SHP77 (cell line): ENCODE measurements at regions not wholly inside any gene's neighbourhood (a gene's known extent, or its start where the extent isn't known, plus 50 kb on each side); places are given as distances from the start of the nearest gene placed in this dataset.
"Not testable (repeated sequence)": the region's sequence is repeated elsewhere in the genome, so short reads cannot be mapped to it uniquely, and the experiment has no call there.

Experiments
- DNase-seq, 2 experiments: peaks; one replicate each; lab custom pipeline; 2025; lab: John Stamatoyannopoulos, UW

- DNase-seq: no peak
Measured at GRCh38 chr10:105785721-105786120, 1144.6 kb downstream of the SORCS3 start.

DNA sequence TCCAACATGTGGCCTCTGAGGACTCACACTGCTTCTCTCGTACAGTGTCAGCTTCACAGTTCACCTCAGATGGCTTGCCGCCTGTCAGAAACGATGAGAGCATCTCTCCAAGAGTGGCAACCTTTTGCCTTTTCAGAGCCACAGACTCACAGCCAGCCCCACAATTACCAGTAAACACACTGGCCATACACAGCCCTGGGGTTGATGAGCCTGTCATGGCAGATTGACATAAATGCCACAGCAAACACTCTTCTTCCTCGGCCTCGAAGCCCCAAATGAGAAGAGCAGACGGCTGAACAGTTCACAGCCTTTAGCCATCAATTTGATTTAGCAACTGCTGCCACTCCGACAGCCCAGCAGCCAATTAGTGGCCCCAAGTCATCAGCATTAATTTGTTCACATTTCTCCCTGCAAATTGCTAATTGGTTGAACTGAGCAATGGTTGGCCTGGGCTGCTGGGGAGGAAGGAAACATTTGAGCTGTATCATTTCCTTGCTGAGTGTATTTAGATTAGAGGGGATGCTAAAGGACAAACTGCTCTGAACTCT is 1142.9 kb downstream of the SORCS3 start:
- DNase-seq: no peak

DNA sequence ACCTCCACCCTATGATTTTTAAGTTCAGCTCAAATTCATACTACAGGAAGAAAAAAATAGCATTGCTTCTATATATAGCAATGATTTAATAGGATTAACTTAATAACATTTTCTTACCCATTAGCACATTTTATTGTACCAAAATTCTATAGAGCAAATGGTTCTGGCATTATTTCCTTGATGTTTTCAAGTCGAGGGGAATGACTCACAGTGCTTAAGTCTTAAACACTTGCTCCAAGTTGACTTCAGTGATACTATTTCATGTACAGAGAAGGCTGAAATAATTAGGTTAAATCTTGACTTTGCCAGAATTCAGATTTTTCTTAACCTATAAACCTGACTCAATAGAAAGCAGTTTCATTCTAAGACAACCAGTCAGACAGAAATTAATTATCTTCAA is 1133.8 kb downstream of the SORCS3 start:
- no peak for DNase-seq

- no peak for DNase-seq
Measured at GRCh38 chr10:105774351-105774750, 1133.3 kb downstream of the SORCS3 start.

DNA sequence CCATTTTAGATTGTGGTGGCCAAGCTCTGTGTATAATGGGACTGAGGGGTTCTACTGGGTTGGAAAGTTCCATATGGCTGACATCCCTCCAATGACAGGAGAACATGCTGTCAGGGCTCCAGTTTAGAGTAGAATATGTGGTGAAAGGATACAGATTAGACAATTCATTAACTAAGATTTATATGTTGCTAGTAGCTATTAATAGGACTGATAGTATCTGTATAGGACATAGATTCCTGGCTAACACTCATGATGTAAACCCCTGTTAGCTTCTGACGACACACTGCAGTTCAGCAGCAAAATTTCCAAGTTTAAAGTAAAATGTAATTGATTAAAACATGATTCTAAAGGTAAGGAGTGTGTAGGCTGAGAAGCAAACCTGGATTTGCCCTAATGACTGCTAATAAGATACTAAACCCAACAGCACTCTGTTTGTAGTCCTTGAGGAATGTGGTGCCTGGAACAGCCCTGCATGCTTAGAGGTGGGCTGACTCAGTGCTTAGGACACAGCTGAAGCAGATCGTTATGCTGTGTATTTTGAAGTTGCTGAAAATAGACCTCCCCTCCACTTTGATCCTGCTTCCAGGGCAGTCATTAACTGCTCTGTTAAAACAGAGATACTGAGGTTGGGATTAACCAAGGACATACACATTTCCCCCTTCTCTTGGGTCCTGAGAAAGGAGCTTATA is 1129.6 kb downstream of the SORCS3 start:
- no peak for DNase-seq

- DNase-seq: no peak
Measured at GRCh38 chr10:105769248-105770184, 1128.4 kb downstream of the SORCS3 start.

GRCh38 chr10:105763611-105764010 is 1122.5 kb downstream of the SORCS3 start:
- DNase-seq: no peak

GRCh38 chr10:105761576-105762260 is 1120.6 kb downstream of the SORCS3 start:
- no peak for DNase-seq

DNA sequence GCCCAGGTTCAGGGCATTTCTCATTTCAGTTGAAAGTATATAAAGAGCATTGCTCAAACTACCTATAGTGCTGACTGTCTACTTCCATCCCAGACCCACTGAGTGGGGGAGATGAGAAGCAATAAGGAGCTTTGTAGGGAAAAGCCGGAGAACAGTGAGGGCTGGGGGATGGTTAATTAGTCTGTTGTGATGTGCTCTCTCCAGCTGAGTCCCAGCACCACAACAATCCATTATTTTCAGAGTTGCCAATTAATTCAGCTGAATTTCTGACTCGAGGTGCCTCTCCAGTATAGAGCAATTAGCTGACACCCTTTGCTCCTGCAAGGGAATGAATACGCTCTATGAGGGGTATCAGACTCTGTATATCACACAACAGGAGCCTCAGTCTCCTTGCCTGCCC is 1118.6 kb downstream of the SORCS3 start:
- no peak for DNase-seq

DNA sequence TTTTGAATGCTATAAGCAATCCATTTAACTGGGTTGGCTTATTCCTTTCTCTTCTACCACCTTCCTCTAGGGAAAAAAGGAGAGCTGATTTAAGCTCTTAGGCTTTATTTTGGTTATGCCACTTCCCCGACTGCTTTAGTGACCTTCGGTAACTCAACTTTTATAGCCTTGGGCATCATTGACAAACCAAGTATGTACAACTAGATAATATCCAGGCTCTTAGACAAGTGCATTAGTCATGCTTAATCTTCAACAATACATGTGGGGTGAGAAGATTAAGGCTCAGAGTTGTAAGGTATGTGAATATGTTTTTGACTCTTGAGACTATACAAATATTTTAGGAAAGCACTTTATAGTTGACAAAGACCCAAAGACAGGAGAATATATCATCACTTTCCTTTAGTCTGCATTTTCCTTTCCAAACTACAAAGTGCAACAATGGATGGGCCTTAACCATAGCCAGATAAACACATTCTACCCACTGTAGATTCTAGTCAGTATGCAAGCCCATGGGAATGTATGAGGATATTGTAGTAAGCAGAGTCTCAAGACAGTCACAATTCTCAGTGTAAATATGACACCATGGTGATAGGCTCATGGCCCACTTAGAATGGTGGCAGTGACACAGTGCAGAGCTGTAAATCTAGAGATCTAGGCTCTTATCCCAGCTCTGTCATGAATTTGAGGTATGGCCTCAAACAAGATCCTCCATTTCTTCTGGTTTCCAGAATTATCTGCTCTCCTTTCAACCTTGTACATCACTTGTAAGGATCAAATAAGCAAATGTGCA is 1117.3 kb downstream of the SORCS3 start:
- DNase-seq: no peak

DNA sequence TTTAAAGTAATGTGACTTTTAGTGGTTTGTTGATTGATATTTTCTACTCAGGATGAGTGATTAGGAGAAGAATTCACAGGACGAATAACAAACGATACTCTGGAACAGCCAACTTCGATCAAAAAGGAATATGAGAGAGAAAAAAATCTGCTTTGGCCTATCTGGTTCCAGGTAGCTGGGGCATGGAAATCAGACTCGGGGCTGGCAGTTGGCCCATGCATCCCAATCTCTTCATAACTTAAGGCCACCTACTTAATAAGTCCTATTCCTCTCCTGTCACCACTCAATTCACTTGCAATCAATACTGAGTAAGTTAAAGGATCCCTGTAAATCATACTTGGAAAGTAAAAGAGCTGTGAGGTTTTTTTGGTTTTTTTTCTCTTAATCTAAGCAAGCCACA is 1116.2 kb downstream of the SORCS3 start:
- DNase-seq: no peak

DNA sequence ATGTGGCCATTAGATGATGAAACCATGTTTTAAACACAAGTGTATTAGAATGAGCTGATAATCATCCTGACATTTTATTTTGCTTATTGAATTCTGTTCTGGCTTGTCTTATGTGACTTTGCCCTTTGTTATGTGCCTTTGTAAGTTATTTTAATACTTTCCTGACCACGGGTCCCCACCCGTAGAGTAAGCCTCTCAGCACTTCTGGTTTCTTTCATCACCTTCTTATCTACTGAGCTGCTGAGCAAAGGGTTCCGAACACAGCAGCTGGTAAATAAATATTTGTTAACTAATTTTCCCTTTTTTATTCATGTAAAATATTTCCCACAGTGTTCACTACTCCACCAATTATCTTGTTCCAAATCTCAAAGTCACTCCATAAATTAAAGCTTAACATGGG is 1115.3 kb downstream of the SORCS3 start:
- no peak for DNase-seq

GRCh38 chr10:105751688-105752087 is 1110.6 kb downstream of the SORCS3 start:
- no peak for DNase-seq

DNA sequence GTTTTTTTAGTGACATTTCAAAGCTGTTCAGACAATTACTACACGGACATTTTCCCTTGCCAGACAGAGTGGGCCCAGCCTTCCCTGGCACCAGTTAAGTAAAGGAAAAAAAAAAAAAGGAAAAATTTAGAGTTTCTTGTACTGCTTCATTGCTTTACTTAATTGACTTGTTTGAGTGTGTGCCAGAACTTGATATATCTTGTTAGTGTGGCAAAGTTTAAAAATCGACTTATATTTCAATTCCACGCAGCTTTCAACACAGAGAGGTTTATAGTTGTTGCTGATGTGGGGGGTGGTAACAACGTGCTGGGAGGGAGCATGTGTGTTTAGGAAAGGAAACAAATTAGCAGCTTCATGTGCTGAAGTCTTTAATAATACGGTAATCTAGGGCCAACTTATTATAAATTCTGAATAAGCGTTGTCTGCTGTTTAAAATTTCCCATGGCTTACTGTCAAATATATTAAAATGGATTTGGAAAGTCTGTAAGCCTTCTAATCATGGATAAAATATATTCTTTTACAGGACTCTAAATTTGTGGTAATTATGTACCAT is 1104.6 kb downstream of the SORCS3 start:
- DNase-seq: no peak

GRCh38 chr10:105743343-105744056 is 1102.4 kb downstream of the SORCS3 start:
- no peak for DNase-seq

- no peak for DNase-seq
Measured at GRCh38 chr10:105742923-105743322, 1101.8 kb downstream of the SORCS3 start.

DNA sequence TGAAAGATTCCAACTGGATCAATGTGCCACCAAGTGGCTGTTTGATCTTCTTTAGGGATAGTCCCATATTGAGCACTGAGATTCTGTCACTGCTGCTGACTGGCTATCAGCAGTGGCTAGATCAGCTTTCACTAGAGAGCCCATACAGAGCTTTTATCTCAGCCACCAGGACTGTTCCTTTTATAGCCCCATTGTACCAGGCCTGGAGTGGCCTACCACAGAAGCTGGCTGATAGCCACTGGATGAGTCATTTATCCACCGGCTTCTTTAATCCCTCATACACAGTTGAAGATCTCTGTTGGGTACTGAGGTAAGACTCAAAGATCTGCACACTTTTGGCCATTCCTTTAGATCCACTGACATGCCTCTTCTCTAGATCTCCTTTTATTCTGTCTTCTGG is 1101.1 kb downstream of the SORCS3 start:
- no peak for DNase-seq

DNA sequence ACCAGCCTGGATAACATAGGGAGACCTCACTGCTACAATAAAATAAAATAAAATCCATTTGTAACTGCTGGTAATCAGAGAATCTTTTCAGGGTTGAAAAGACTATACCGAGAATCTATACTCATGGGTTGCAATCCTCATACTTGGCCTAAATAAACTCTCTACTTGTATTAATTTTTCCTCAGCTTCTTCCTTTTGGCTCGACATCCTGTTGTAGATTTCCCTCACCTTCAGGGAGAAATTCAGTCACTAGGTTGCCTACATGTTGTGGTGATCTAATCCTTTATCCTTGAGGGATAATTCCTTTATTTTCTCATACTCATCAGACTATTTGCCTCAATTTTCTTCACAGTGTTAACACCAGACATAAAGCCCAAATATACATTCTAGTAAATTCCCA is 1093.4 kb downstream of the SORCS3 start:
- DNase-seq: no peak

GRCh38 chr10:105733924-105734323 is 1092.8 kb downstream of the SORCS3 start:
- DNase-seq: no peak

DNA sequence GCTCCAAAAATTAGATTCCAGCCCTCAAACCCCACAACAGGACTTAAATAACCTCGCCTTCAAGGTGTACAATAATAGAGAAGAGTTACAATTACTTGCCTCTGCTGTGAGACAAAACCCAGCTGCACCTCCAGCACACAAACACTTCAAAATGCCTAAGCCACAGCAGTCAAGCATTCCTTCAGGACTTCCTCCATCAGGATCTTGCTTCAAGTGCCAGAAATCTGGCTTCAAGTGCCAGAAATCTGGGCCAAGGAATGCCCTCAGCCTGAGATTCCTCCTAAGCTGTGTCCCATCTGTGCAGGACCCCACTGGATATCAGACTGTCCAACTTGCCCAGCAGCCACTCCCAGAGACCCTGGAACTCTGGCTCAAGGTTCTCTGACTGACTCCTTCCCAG is 1088.3 kb downstream of the SORCS3 start:
- no peak for DNase-seq

DNA sequence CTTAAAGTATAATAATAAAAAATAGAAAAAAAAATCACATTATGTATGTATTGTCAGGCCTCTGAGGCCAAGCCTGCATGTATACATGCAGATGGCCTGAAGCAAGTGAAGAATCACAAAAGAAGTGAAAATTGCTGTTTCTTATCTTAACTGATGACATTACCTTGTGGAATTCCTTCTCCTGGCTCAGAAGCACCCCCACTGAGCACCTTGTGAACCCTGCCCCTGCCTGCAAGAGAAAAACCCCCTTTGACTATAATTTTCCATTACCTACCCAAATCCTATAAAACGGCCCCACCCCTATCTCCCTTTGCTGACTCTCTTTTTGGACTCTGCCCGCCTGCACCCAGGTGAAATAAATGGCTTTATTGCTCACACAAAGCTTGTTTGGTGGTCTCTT is 1086.5 kb downstream of the SORCS3 start:
- not testable (repeated sequence) for DNase-seq
